IMR-90 (cell line): ENCODE measurements at regions not wholly inside any gene's neighbourhood (a gene's known extent, or its start where the extent isn't known, plus 50 kb on each side); places are given as distances from the start of the nearest gene placed in this dataset.

Source experiments
- ATAC-seq: fragments of 200-7000 bp; cut with Tn5 transposase; 2 replicates; pipeline ENCODE4 v1.9.1; 2020; ENCODE audit warnings: low read depth, mild to moderate bottlenecking, moderate library complexity
- BruUV-seq: library from RNA; stranded (reverse); fragments of 400-500 nt; replicated peaks from 2 replicates; lab custom pipeline; 2021; lab: Mats Ljungman, UMichigan
- CTCF ChIA-PET: fragments of 300-600 bp; formaldehyde crosslinking; extraction: SDS; loops from one replicate; lab custom pipeline; 2021; ENCODE audit warnings: antibody characterized with exemption; lab: Yijun Ruan, JAX
- POLR2A ChIA-PET: fragments of 300-600 bp; sonication (Branson Sonifier 250); formaldehyde crosslinking; loops from one replicate; lab custom pipeline; 2022; ENCODE audit warnings: antibody characterized with exemption; ENCODE audit not compliant: unreplicated experiment; lab: Charles Lee
- DNase-seq: peaks from one replicate; pipeline ENCODE4 v3.0.0; 2013
- H2AFZ ChIP-seq: replicated peaks from 2 replicates; pipeline ENCODE3; 2013; ENCODE audit warnings: low read length, mild to moderate bottlenecking; ENCODE audit not compliant: poor library complexity
- H2AK5ac ChIP-seq: 2 replicates; pipeline ENCODE4 v1.6.1; 2013; ENCODE audit warnings: low read depth, low read length, inconsistent platforms
- H2AK9ac ChIP-seq: replicated peaks from 2 replicates; pipeline ENCODE3; 2013; ENCODE audit warnings: mild to moderate bottlenecking, low read depth, low read length, moderate library complexity; ENCODE audit not compliant: poor library complexity
- H2BK120ac ChIP-seq: 2 replicates; pipeline ENCODE4 v1.6.1; 2013; ENCODE audit warnings: low read depth, low read length, inconsistent platforms
- H2BK15ac ChIP-seq: 3 replicates; pipeline ENCODE4 v1.6.1; 2013; ENCODE audit warnings: low read depth, low read length, inconsistent platforms
- H2BK20ac ChIP-seq: 2 replicates; pipeline ENCODE4 v1.6.1; 2013; ENCODE audit warnings: low read depth, mild to moderate bottlenecking, inconsistent platforms, low read length, moderate library complexity
- H2BK5ac ChIP-seq: 2 replicates; pipeline ENCODE4 v1.6.1; 2013; ENCODE audit warnings: mild to moderate bottlenecking, low read depth, low read length, inconsistent platforms; ENCODE audit not compliant: poor library complexity, severe bottlenecking
- H3K14ac ChIP-seq: replicated peaks from 2 replicates; pipeline ENCODE4 v1.6.1; 2013; ENCODE audit warnings: low read depth, low read length, inconsistent platforms
- H3K18ac ChIP-seq: 2 replicates; pipeline ENCODE4 v1.6.1; 2013; ENCODE audit warnings: low read depth, low read length, control low read depth
- H3K23ac ChIP-seq: 2 replicates; pipeline ENCODE4 v1.6.1; 2013; ENCODE audit warnings: low read depth, low read length, inconsistent platforms
- H3K27ac ChIP-seq: 2 replicates; pipeline ENCODE4 v1.5.1; 2013; ENCODE audit warnings: mild to moderate bottlenecking, control low read depth, low read length; ENCODE audit not compliant: insufficient read depth
- H3K27me3 ChIP-seq: 2 replicates; pipeline ENCODE4 v1.6.1; 2013; ENCODE audit warnings: low read length; ENCODE audit not compliant: control insufficient read depth, insufficient read depth
- H3K36me3 ChIP-seq: 2 replicates; pipeline ENCODE4 v1.6.1; 2013; ENCODE audit warnings: low read length, mixed read lengths; ENCODE audit not compliant: control insufficient read depth, insufficient read depth
- H3K4ac ChIP-seq: 2 replicates; pipeline ENCODE4 v1.6.1; 2013; ENCODE audit warnings: low read depth, low read length, inconsistent platforms
- H3K4me1 ChIP-seq: 2 replicates; pipeline ENCODE4 v1.6.1; 2013; ENCODE audit warnings: low read length, mixed read lengths; ENCODE audit not compliant: control insufficient read depth, insufficient read depth
- H3K4me2 ChIP-seq: 2 replicates; pipeline ENCODE4 v1.6.1; 2013; ENCODE audit warnings: low read depth, mild to moderate bottlenecking, control low read depth, low read length, moderate library complexity
- H3K4me3 ChIP-seq: 2 replicates; pipeline ENCODE4 v1.5.1; 2013; ENCODE audit warnings: low read depth, mild to moderate bottlenecking, control low read depth, low read length, moderate library complexity; ENCODE audit not compliant: insufficient read depth
- H3K56ac ChIP-seq: 2 replicates; pipeline ENCODE4 v1.6.1; 2013; ENCODE audit warnings: low read length, inconsistent platforms; ENCODE audit not compliant: insufficient read depth; ENCODE audit errors: extremely low read depth
- H3K79me1 ChIP-seq, 2 experiments: 2 replicates each; pipeline ENCODE4 v1.6.1; 2013; ENCODE audit warnings: low read length in 2 of 2, inconsistent platforms in 1 of 2, low read depth in 1 of 2
- H3K9ac ChIP-seq: 2 replicates; pipeline ENCODE4 v1.6.1; 2013; ENCODE audit warnings: low read depth, low read length, control low read depth
- H3K9me1 ChIP-seq: 2 replicates; pipeline ENCODE4 v1.6.1; 2013; ENCODE audit warnings: low read length, inconsistent platforms; ENCODE audit not compliant: insufficient read depth
- H3K9me3 ChIP-seq: 2 replicates; pipeline ENCODE4 v1.6.1; 2013; ENCODE audit warnings: low read length; ENCODE audit not compliant: control insufficient read depth, insufficient read depth
- H4K20me1 ChIP-seq: 2 replicates; pipeline ENCODE4 v1.6.1; 2013; ENCODE audit warnings: low read length, inconsistent platforms; ENCODE audit not compliant: insufficient read depth
- H4K5ac ChIP-seq: 2 replicates; pipeline ENCODE4 v1.6.1; 2013; ENCODE audit warnings: mild to moderate bottlenecking, low read depth, low read length, control low read depth
- H4K8ac ChIP-seq, 2 experiments: 2 replicates each; pipeline ENCODE4 v1.6.1; 2013; ENCODE audit warnings: low read depth in 2 of 2, low read length in 2 of 2, control low read depth in 1 of 2, inconsistent platforms in 1 of 2
- H4K91ac ChIP-seq: 2 replicates; pipeline ENCODE4 v1.6.1; 2013; ENCODE audit warnings: low read depth, low read length, inconsistent platforms; ENCODE audit not compliant: insufficient read depth
- CHD1 ChIP-seq: IDR thresholded peaks from 2 replicates; pipeline ENCODE4 v1.6.1; 2012; ENCODE audit warnings: low read depth, low read length, improper control_type of control experiment
- NFE2L2 ChIP-seq: fragments of 150-350 bp; IDR thresholded peaks from 2 replicates; pipeline ENCODE4 v1.6.1; 2016; ENCODE audit warnings: low read depth, mild to moderate bottlenecking, low read length
- SMC3 ChIP-seq: fragments of 150-350 bp; IDR thresholded peaks from 2 replicates; pipeline ENCODE4 v1.6.1; 2016; ENCODE audit warnings: low read depth, mild to moderate bottlenecking, antibody characterized with exemption, low read length, moderate library complexity
- WGBS, 2 experiments: methylation state at CpG; one replicate each; pipeline versions ENCODE4 v1.1.5 to v1.1.7; 2013; ENCODE audit warnings: missing lambda C conversion rate in 2 of 2; ENCODE audit not compliant: insufficient read length in 1 of 2; ENCODE audit errors: extremely low coverage in 2 of 2; 5-methylcytosine and 5-hydroxymethylcytosine counted together
- dilution Hi-C: fragments of 300-500 bp; cut with HindIII; formaldehyde crosslinking; loops from one replicate; pipeline ENCODE4 v1.14.3; 2018; ENCODE audit warnings: low sequenced_read_pairs; ENCODE audit not compliant: unreplicated experiment
- in situ Hi-C: fragments of 300-500 bp; cut with MboI; formaldehyde crosslinking; loops from 3 replicates; pipeline ENCODE4 v1.14.3; 2019; ENCODE audit warnings: low sequenced_read_pairs, inconsistent platforms, mixed read lengths
- intact Hi-C: fragments of 100-400 bp; cut with micrococcal nuclease; formaldehyde crosslinking; loops from 2 replicates; pipeline ENCODE4 v1.10.0; 2022

GRCh38 chr6:91926361-91926760 lies 1339.5 kb upstream of the MAP3K7 start:
- Histone ChIP-seq H4K91ac (no peak overlapping the region), H2BK120ac (no peak overlapping the region), H3K23ac (no peak overlapping the region), H3K9me3 (peaks cover 6% of the 10 kb centered on the region), H2AFZ (no peak overlapping the region), H3K79me1 (no peaks in the 10 kb centered on the region), H4K8ac (no peak overlapping the region), H2BK20ac (no peak overlapping the region), H4K20me1 (no peaks in the 10 kb centered on the region), H4K5ac (no peak overlapping the region), H3K14ac (no peak overlapping the region), H3K36me3 (no peaks in the 10 kb centered on the region), H2AK5ac (no peak overlapping the region), H3K4me2 (no peak overlapping the region), H2BK5ac (no peak overlapping the region), H3K27me3 (no peaks in the 10 kb centered on the region), H3K27ac (no peak overlapping the region), H3K18ac (no peak overlapping the region), H3K9me1 (no peaks in the 10 kb centered on the region), H3K4me1 (no peaks in the 10 kb centered on the region), H3K9ac (no peak overlapping the region), H2BK15ac (no peak overlapping the region), H3K56ac (no peak overlapping the region), H3K4me3 (no peak overlapping the region), H2AK9ac (no peak overlapping the region), H3K4ac (no peak overlapping the region)
- BruUV-seq, result no TSS peak
- dilution Hi-C loops (no loop called here), intact Hi-C loops (no loop called here), in situ Hi-C loops (no loop called here)
- no CpG with 5 or more reads among the region's 10 CpGs for WGBS, 2 experiments
- DNase-seq, result no peak
- no peak for TF ChIP-seq CHD1
- no peak for TF ChIP-seq NFE2L2
- TF ChIP-seq SMC3, result no peak
- POLR2A ChIA-PET, result interaction anchor here (0.6 kb wide), 1 partner anchor 215 kb away, joined by 4 read pairs; no protein-coding TSS in a partner anchor
- no peak for ATAC-seq
- CTCF ChIA-PET, result no interaction called here
